Activated naive CD4-positive, alpha-beta T cell treated with anti-CD3 and anti-CD28 coated beads, Interleukin-2, amount 10 ng/mL, durations not matched to agents 7 days and 5 days (primary cell): ENCODE measurements at regions not wholly inside any gene's neighbourhood (a gene's known extent, or its start where the extent isn't known, plus 50 kb on each side); places are given as distances from the start of the nearest gene placed in this dataset.
"Not testable (repeated sequence)": the region's sequence is repeated elsewhere in the genome, so short reads cannot be mapped to it uniquely, and the experiment has no call there.

Source experiments
- CTCF ChIA-PET: fragments of 350-600 bp; sonication (Branson Sonifier 250); formaldehyde crosslinking; loops from one replicate; lab custom pipeline; 2021; ENCODE audit warnings: antibody characterized with exemption; lab: Charles Lee
- DNase-seq: peaks from one replicate; pipeline ENCODE4 v3.0.0-alpha.2; 2020
- H3K27ac Mint-ChIP-seq: one replicate; pipeline ENCODE4 v1.8.0; 2021; ENCODE audit warnings: mild to moderate bottlenecking, moderate library complexity, mixed read lengths
- H3K27me3 Mint-ChIP-seq: one replicate; pipeline ENCODE4 v1.8.0; 2021; ENCODE audit warnings: mild to moderate bottlenecking, mixed read lengths
- H3K36me3 Mint-ChIP-seq: one replicate; pipeline ENCODE4 v1.8.0; 2021; ENCODE audit warnings: mixed read lengths
- H3K4me1 Mint-ChIP-seq: one replicate; pipeline ENCODE4 v1.8.0; 2021; ENCODE audit warnings: mixed read lengths
- H3K4me3 Mint-ChIP-seq: one replicate; pipeline ENCODE4 v1.8.0; 2021; ENCODE audit warnings: mild to moderate bottlenecking, moderate library complexity, mixed read lengths
- H3K9me3 Mint-ChIP-seq: one replicate; pipeline ENCODE4 v1.8.0; 2021; ENCODE audit warnings: mixed read lengths

DNA sequence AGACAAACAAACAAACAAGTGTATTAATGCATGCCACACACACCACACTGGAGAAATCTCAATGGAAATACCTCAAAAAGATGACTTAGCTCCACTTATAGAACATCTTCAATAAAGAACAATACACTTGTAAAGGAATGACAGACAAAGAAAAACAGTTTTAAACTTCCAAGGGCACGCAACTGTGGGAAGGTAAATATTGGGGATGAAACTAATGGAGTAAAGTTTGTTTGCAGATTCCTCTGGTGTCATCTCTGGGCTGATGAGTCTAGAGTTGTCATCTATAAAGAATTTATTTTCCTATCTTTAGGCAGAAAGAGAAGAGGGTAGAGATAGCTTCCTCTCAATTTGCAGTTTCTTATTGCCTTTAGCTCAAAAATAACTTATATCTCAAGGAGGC is 144.0 kb upstream of the ZC3H15 start:
- no peaks in the 10 kb centered on the region for H3K27me3 Mint-ChIP-seq
- no peak overlapping the region for H3K27ac Mint-ChIP-seq
- no peaks in the 10 kb centered on the region for H3K9me3 Mint-ChIP-seq
- no peaks in the 10 kb centered on the region for H3K4me1 Mint-ChIP-seq
- DNase-seq: no peak
- H3K36me3 Mint-ChIP-seq: no peaks in the 10 kb centered on the region
- H3K4me3 Mint-ChIP-seq: no peak overlapping the region
- CTCF ChIA-PET: no interaction called here

DNA sequence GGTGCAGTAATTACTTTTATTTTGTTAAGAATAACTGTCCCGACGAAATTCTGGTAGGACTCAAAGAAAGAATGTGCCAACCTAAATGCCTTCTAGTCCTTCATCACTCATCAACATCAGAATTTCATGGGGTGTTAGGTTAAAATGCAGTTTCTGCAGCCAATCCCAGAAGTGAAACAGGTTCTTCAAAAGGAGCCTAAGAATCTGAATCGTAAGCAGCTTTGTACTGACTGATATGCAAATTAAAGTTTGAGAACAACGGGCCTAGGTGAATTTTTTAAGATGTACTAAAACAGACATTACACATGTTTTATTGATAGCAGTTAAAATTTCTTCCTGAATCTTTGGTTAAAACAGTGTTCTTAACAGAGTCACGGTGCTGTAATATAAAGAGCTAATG is 140.3 kb upstream of the ZC3H15 start:
- CTCF ChIA-PET: no interaction called here
- no peak overlapping the region for H3K4me3 Mint-ChIP-seq
- no peak for DNase-seq
- H3K27ac Mint-ChIP-seq: no peak overlapping the region
- H3K4me1 Mint-ChIP-seq: no peaks in the 10 kb centered on the region
- no peaks in the 10 kb centered on the region for H3K27me3 Mint-ChIP-seq
- H3K36me3 Mint-ChIP-seq: no peaks in the 10 kb centered on the region
- no peaks in the 10 kb centered on the region for H3K9me3 Mint-ChIP-seq

DNA sequence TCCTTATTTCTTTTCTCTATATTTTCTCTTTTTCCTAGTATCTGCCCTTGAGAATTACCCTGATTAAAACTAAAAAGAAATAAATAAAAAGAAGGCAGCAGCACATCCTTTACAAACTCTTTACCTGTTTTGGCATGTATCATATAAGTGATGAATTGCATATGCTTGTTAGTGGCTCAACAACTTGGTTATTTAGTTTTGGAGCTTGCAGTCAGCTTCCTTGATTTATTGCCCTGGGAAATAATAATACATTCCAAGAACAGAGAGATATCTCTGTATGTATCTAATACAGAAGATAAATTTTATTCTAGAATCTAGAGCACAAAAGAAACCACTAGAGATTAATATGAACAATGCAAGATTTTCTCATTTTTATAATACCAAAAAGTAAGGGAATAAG is 139.8 kb upstream of the ZC3H15 start:
- Mint-ChIP-seq H3K9me3 (no peaks in the 10 kb centered on the region), H3K4me1 (no peaks in the 10 kb centered on the region), H3K27ac (no peak overlapping the region), H3K4me3 (no peak overlapping the region), H3K36me3 (no peaks in the 10 kb centered on the region), H3K27me3 (no peaks in the 10 kb centered on the region)
- CTCF ChIA-PET: no interaction called here
- DNase-seq: no peak

DNA sequence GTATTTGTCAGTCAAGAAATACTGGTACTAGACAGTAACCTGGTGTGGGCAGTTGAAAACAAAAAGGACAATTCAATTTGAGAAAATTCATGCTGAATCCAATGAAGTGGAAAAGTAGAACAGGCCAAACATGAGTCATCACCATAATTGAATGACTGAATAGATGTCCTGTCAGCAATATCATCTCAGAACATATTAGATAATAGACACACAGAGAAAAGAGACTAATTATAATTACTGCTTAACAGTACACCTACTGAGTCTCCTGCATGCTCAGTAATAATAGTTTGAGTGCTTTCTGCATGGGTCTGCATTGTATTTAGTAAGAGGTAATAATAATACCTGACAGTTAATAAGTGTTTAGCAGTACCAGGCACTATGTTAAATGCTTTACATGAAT is 138.6 kb upstream of the ZC3H15 start:
- no peak overlapping the region for H3K4me3 Mint-ChIP-seq
- CTCF ChIA-PET: no interaction called here
- no peaks in the 10 kb centered on the region for H3K36me3 Mint-ChIP-seq

DNA sequence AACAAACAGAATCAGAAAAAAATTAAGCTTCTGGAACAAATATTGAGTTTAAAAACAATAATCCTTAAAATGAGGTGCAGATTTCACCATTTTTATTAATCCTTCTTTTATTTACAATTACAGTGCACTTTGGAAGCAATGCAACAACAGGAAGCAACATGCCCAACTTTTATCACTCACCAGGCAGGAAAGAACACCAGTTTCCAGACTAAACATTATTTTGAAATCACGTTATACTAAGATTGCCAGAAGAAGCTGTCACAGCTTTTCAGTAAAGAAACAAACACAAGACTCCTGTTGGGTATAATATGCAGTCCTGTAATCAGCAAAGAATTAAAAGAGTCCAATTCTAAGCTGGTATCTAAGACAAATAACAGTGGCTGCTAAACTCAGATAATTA is 137.9 kb upstream of the ZC3H15 start:
- CTCF ChIA-PET: no interaction called here
- no peaks in the 10 kb centered on the region for H3K9me3 Mint-ChIP-seq
- H3K36me3 Mint-ChIP-seq: no peaks in the 10 kb centered on the region

More for the DNA sequence above, 138.6 kb upstream of the ZC3H15 start:
- H3K27me3 Mint-ChIP-seq: no peaks in the 10 kb centered on the region
- DNase-seq: no peak
- no peaks in the 10 kb centered on the region for H3K4me1 Mint-ChIP-seq
- no peaks in the 10 kb centered on the region for H3K9me3 Mint-ChIP-seq
- H3K27ac Mint-ChIP-seq: no peak overlapping the region

DNA sequence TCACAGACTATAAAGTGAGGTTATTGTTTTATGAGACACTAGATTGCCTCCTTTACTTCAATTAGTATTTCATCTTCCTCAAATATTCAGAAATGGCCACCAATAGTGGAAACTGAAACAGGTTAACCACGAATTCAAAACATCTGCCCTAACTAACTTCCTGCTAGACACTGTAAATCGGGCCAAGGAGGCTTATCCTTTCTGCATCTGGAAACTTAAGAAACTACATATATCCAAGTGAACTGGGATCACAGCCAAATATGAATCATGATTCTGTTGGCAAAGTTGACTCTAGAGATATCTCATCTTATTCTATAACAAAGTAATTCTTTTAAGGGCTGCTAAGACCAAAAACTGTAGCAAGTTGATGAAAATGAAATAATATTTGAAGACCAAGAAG is 136.6 kb upstream of the ZC3H15 start:
- CTCF ChIA-PET: no interaction called here
- H3K36me3 Mint-ChIP-seq: no peaks in the 10 kb centered on the region
- DNase-seq: no peak
- H3K9me3 Mint-ChIP-seq: peaks cover 5% of the 10 kb centered on the region
- no peaks in the 10 kb centered on the region for H3K27me3 Mint-ChIP-seq
- no peaks in the 10 kb centered on the region for H3K4me1 Mint-ChIP-seq
- H3K4me3 Mint-ChIP-seq: no peak overlapping the region
- no peak overlapping the region for H3K27ac Mint-ChIP-seq

More for the DNA sequence above, 137.9 kb upstream of the ZC3H15 start:
- Mint-ChIP-seq H3K4me3 (no peak overlapping the region), H3K27ac (no peak overlapping the region), H3K4me1 (no peaks in the 10 kb centered on the region), H3K27me3 (no peaks in the 10 kb centered on the region)
- no peak for DNase-seq

DNA sequence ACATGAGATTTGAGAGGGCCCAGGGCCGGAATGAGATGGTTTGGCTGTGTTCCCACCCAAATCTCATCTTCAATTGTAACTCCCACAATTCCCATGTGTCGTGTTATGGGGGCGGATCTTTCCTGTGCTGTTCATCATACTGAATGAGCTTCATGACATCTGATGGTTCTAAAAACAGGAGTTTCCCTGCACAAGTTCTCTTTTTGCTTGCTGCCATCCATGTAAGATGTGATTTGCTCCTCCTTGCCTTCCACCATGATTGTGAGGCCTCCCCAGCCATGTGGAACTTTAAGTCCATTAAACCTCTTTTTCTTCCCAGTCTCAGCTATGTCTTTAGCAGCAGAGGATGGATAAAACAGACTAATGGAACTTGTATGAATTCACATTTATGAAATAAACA is 131.9 kb upstream of the ZC3H15 start:
- CTCF ChIA-PET, H3K36me3 Mint-ChIP-seq, H3K4me1 Mint-ChIP-seq, H3K27me3 Mint-ChIP-seq, DNase-seq, H3K4me3 Mint-ChIP-seq, H3K9me3 Mint-ChIP-seq, H3K27ac Mint-ChIP-seq: not testable (repeated sequence)

DNA sequence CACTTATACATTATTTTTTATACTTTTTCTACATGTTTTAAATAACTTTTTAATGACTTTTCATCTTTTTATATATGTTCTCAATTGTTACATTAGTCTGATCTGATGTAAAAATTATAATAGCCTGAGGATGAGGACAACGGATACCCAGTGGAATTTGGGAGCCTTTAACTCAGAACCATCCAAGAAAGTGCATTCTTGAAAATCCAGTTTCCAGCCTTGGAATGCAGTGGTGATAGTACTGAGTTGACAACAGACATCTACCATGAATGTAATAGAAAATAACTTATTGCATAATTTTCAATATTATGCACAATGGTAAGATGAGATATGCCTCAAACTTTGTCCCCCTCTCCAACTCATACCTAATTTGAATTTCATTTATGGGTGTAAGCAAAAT is 120.7 kb upstream of the ZC3H15 start:
- Mint-ChIP-seq H3K4me3 (no peak overlapping the region), H3K9me3 (peaks cover 4% of the 10 kb centered on the region), H3K36me3 (no peaks in the 10 kb centered on the region), H3K4me1 (no peaks in the 10 kb centered on the region), H3K27ac (no peak overlapping the region), H3K27me3 (no peaks in the 10 kb centered on the region)
- DNase-seq: no peak
- CTCF ChIA-PET: no interaction called here

DNA sequence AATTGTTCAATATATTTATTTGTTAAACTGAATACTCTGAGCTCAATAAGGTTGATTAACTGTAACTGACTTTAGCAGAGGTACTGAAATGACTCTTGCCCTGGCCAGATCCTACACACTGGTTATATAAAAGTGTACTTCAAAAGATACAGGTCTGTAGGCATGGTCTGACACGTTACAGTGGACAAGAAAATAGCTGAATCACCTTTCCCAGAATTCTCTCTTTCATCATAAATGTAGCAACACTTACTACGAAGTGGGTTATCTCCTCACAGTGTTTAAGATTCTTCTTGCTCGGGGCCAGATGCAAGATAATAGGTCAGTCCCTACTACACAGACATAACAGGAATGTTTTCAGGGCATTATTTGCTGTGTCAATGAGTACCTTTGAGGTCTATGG is 107.0 kb upstream of the ZC3H15 start:
- DNase-seq: no peak
- no peak overlapping the region for H3K27ac Mint-ChIP-seq
- CTCF ChIA-PET: no interaction called here
- H3K9me3 Mint-ChIP-seq: peaks cover 2% of the 10 kb centered on the region
- no peak overlapping the region for H3K4me3 Mint-ChIP-seq
- H3K36me3 Mint-ChIP-seq: no peaks in the 10 kb centered on the region
- no peaks in the 10 kb centered on the region for H3K27me3 Mint-ChIP-seq
- no peaks in the 10 kb centered on the region for H3K4me1 Mint-ChIP-seq

DNA sequence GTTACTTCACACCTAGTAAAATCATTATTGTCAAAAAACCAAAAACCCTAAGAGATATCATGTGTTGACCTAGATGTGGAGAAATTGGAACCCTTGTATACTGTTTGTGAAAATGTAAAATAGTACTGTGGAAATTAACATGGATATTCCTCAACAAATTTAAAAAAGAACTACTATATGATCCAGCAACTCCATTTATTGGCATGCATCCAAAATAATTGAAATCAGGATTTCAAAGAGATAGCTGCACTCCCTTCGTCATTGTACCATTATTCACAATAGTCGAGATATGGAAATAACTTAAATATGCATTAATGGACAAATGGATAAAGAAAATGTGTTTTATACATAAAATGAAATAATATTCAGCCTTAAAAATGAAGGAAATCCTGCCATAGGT is 105.3 kb upstream of the ZC3H15 start:
- Mint-ChIP-seq H3K27me3 (no peaks in the 10 kb centered on the region), H3K27ac (no peak overlapping the region), H3K9me3 (peaks cover 10% of the 10 kb centered on the region), H3K4me1 (no peaks in the 10 kb centered on the region), H3K36me3 (no peaks in the 10 kb centered on the region), H3K4me3 (no peak overlapping the region)
- CTCF ChIA-PET: no interaction called here
- DNase-seq: no peak

DNA sequence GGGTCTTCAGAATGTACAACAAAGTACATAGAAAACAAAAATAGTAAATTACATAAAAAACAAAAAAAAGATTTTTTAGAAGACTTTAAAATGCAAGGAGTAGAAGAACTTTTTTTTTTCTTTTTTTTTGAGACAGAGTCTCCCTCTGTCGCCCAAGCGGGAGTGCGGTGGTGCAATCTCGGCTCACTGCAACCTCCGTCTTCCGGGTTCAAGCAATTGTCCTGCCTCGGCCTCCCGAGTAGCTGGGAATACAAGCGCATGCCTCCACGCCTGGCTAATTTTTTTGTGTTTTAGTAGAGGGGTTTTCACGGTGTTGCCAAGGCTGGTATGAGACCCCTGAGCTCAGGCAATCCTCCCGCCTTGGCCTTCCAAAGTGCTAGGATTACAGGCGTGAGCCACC is 104.5 kb upstream of the ZC3H15 start:
- no peak for DNase-seq
- Mint-ChIP-seq H3K27ac (no peak overlapping the region), H3K36me3 (no peaks in the 10 kb centered on the region), H3K4me1 (no peaks in the 10 kb centered on the region), H3K4me3 (no peak overlapping the region), H3K9me3 (peaks cover 13% of the 10 kb centered on the region), H3K27me3 (no peaks in the 10 kb centered on the region)
- CTCF ChIA-PET: no interaction called here

DNA sequence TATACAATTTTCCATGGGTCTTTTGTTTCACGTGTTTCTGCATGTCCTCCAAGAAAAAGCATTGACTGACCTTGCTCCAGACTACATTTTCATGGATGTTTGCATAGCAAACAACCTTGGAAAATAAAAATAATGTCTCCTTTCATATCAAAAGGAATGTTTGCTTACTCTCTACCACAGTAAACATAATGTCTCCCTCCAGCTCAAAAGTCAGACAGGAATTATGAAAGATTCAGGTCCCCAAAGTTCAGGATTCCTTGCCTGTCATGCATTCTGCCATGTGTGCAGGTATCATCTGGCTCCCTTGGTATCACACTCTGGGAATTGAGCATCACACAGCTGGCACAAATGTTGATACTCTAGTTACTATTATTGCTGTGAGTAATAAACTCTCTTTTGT is 103.1 kb upstream of the ZC3H15 start:
- DNase-seq: no peak
- no peaks in the 10 kb centered on the region for H3K36me3 Mint-ChIP-seq
- no peak overlapping the region for H3K4me3 Mint-ChIP-seq
- H3K27me3 Mint-ChIP-seq: no peaks in the 10 kb centered on the region
- CTCF ChIA-PET: no interaction called here
- no peaks in the 10 kb centered on the region for H3K4me1 Mint-ChIP-seq
- peaks cover 17% of the 10 kb centered on the region for H3K9me3 Mint-ChIP-seq
- H3K27ac Mint-ChIP-seq: no peak overlapping the region

DNA sequence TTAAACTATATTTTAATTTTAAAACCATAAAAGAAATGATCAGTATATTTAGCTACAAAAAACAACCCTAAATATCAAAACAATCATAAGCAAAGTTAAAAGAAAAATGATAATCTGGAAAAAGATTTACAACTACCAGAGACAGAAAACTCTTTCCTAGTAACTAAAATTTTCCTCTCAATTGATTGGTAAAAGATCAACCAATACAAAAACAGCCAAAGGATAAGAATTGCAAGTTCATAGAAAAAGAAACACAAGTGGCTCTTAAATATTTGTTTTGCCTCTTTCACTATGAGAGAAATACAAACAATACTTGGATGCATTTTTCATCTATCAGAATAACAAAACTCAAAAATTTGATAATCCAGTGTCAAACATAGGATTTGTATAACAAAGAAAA is 101.8 kb upstream of the ZC3H15 start:
- no peaks in the 10 kb centered on the region for H3K36me3 Mint-ChIP-seq
- H3K4me1 Mint-ChIP-seq: no peaks in the 10 kb centered on the region
- no peak overlapping the region for H3K4me3 Mint-ChIP-seq
- no peak for DNase-seq
- CTCF ChIA-PET: no interaction called here
- no peak overlapping the region for H3K27ac Mint-ChIP-seq
- peaks cover 15% of the 10 kb centered on the region for H3K9me3 Mint-ChIP-seq
- H3K27me3 Mint-ChIP-seq: no peaks in the 10 kb centered on the region

DNA sequence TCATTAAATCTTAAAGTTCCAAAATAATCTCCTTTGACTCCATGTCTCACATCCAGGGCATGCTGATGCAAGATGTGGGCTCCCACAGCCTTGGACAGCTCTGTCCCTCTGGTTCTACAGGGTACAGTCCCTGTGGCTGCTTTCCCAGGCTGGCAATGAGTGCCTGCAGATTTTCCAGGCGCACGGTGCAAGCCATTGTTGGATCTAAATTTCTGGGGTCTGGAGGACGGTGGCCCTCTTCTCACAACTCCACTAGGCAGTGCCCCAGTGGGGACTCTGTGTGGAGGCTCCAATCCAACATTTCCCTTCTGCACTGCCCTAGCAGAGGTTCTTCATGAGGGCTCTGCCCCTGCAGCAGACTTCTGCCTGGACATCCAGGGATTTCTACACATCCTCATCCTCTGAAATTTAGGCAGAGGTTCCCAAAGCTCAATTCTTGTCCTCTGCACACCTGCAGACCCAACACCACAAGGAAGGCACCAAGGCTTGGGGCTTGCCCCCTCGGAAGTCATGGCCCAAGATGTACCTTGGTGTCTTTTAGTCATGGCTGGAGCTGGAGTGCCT is 100.3 kb upstream of the ZC3H15 start:
- CTCF ChIA-PET: not testable (repeated sequence)

DNA sequence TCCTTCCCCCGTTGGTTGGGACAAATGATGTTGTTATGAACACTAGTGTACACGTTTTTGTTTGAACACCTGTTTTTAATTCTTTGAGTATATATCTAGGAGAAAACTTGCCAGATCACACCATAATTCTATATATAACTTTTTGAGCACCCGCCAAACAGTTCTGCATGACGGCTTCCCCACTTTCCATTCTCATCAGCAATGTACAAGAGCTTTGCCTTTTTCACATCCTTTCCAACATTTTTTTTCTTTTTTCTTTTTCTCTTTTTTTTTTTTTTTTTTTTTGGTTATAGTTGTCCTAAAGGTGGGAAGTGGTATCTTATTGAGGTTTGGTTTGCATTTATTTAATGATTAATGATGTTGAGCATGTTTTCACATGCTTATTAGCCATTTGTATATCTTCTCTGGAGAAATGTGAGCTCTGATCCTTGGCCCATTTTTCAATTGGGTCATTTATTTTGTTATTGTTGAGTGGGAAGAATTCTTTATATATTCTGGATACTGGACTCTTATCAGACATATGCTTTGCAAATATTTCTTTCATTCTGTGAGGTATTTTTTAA is 86.9 kb upstream of the ZC3H15 start:
- H3K4me1 Mint-ChIP-seq: no peaks in the 10 kb centered on the region
- H3K36me3 Mint-ChIP-seq: no peaks in the 10 kb centered on the region
- no peak overlapping the region for H3K27ac Mint-ChIP-seq
- H3K4me3 Mint-ChIP-seq: no peak overlapping the region
- peaks cover 10% of the 10 kb centered on the region for H3K9me3 Mint-ChIP-seq
- CTCF ChIA-PET: no interaction called here
- H3K27me3 Mint-ChIP-seq: no peaks in the 10 kb centered on the region
- DNase-seq: no peak

More for the DNA sequence above, 100.3 kb upstream of the ZC3H15 start:
- H3K36me3 Mint-ChIP-seq, H3K27ac Mint-ChIP-seq, DNase-seq, H3K4me1 Mint-ChIP-seq, H3K4me3 Mint-ChIP-seq, H3K27me3 Mint-ChIP-seq: not testable (repeated sequence)
- peaks cover 24% of the 10 kb centered on the region for H3K9me3 Mint-ChIP-seq

DNA sequence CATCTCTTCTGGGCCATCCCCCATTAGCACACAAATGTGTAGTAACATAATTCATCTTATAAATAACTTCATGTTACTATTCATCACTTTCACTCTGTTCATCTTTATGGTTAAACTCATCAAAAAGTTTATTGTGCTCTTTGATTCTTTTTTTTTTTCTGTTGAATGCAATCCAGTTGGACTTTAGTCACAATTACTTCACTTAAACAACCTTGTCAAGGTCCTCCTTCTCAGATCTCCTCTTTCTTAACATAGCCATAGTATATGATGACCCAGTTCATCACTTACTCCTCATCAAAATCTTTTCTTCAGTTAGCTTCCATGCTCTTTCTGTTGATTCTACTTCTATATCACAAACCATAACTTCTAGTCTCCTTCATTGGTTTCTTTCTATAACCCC is 80.2 kb upstream of the ZC3H15 start:
- Mint-ChIP-seq H3K4me1 (no peaks in the 10 kb centered on the region), H3K4me3 (no peak overlapping the region), H3K27me3 (no peaks in the 10 kb centered on the region), H3K27ac (no peak overlapping the region), H3K9me3 (peaks cover 2% of the 10 kb centered on the region), H3K36me3 (no peaks in the 10 kb centered on the region)
- DNase-seq: no peak
- CTCF ChIA-PET: no interaction called here
